HG03060 (cell line): ENCODE measurements at regions not wholly inside any gene's neighbourhood (a gene's known extent, or its start where the extent isn't known, plus 50 kb on each side); places are given as distances from the start of the nearest gene placed in this dataset.

Source experiments
- ATAC-seq: cut with Tn5 transposase; IDR thresholded peaks from one replicate; pipeline ENCODE4 v1.9.1; 2021; ENCODE audit warnings: low read depth, moderate number of reproducible peaks; ENCODE audit not compliant: unreplicated experiment

DNA sequence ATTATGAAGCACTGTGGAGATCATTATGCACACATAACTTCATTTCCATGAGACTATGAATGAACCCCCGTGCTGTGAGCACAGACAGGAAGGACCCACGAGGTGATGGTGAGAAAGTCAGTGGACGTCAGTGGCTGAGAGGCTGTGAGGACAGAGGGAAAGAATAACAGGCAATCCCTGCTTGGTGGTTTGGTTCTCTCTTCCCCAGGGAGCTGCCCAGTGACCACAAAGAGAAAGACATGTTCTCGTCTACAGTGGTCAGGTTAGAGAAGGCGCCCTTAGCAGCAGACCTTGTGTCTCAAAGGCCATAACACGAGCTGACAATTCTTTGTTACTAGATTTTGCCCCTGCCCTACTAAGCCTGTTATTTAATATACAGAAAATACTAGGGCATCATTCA is 609.2 kb downstream of the TOX3 start:
- no peak for ATAC-seq

DNA sequence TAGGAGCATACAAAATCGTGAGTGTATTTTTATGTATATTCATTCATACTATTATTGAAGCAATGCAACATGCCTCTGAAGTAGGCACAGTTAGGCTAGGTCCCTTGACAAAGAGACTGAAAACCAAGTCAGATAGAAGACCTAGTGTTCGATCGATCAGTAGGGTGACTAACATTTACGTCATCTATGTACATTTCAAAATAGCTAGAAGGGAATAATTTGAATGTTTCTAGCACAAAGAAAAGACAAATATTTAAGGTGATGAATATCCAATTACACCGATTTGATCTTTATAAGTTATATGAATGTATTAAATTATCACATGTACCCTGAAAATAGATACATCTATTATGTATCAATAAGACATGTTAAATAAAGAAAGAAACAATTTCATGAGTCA is 610.1 kb downstream of the TOX3 start:
- no peak for ATAC-seq

DNA sequence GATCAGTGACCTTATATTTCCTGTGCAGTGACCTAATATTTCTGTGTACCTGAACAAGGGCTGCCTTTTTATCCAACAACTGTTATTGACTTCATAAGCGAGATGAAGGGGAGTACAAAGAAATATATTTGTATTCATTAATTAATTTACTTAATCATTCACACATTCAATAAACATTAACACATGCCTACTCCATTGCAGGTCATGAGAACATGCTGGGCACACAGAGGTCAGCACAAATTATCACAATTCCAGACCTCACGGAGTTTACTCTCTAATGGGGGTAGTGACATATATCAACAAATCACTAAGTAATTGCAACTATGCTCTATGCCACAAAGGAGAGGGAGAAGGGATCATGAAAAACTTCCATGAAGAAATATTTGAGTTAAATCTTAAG is 614.6 kb downstream of the TOX3 start:
- ATAC-seq = no peak

DNA sequence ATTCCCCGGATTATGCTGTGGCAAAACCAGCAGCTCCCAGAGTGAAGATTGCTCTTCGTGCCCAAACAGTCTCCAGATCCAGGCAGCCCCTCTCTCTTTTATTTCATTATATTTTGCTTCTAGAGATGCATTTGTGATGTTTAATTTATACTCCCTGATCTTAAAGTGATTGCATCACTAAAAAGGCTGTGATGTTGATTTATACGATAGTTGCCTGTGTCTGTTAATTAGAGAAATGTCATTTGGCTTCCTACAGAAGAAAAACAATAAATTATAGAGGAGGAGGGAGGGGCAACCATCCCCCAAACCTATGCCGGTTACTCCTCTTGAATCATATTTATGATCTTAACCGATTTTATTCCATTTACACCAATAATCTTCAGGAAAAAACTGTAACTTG is 615.3 kb downstream of the TOX3 start:
- no peak for ATAC-seq

DNA sequence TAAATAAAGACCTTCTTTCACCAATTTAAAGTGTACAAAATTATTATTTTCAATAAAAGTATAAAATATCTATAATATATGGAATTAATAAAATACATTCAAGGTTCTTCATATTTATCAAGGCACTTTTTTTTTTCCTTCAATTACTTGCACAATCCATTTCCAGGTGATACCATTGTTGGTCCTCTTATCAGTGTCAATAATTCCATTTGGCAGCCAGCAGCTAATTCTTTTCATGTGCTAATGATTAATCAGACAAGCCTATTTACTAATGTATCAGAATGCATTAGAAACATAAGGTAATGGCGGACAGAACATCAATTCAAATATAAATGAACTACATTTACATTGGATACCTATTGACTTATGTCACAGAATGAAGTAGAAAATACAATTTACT is 622.2 kb downstream of the TOX3 start:
- ATAC-seq = no peak

DNA sequence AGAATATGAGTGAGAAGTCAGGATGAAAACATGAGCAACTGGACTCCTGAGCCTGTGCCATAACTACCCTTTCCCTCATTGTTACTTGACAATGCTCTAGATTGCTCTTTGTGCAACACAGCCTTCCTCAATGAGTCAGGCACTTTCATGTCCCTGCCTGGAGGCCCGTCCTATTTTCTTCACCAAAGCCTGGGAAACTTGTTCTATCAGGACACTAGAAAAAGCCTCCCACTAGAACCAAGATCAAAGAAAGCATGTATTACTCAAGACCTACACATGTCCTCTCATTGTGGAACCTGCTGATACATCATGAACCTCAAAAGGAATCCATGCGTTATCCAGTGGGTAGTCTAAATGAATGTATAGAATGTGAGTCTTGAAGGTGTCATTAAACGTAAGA is 624.5 kb downstream of the TOX3 start:
- ATAC-seq = no peak

DNA sequence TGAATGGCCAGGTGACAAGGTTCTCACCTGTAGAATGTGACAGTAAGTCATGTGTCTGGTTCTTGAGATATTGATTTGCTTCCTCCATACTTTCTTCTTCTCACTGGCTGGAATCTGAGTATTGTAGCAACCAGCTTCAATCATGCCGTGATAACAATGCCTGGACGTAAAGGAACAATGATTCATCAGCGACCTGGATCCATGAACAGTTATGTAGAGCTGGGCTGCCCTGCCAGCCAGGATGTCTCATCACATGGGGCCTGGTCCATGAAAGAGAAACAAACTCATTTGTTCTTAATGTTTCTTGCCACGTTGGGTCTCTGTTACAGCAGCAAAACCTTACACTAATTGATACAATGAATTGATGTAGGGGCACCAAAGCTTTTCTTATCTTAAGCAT is 627.2 kb downstream of the TOX3 start:
- ATAC-seq = no peak

DNA sequence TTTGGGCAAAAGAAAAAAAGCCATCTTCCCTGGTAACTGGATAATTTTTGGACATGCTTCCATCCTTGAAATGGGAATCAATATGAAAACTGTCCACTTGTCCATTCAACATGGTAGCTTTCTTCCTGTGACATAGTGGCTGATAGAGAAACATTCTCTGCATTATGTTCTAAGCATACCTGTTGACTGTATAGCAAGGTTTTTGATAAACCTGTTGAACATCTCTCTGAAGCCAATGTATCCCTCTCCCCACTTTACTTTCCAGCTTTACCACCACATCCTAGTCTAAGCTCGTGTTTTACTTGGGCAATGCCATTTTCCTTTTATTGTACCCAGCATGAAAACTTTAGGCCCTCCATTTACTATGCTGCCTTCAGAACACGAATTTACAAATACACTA is 630.1 kb downstream of the TOX3 start:
- ATAC-seq = no peak

DNA sequence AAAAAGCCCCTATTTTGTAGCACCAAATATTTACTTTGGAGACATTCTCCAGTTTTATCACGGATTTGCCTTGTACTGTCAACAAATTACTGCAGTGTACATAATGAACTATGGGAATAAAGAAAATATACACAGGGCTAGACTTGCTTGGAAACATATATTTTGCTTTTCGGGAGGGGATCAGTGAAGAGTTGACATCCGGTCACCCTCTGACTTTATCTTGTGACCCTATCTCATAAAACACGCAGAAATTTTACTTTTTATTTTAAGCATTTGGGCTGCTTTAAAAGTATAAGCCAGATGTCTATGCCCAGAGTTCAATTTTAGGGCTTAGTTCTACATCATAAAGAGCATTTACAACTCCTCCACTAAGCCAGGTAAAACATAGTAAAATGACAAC is 630.7 kb downstream of the TOX3 start:
- ATAC-seq = no peak

DNA sequence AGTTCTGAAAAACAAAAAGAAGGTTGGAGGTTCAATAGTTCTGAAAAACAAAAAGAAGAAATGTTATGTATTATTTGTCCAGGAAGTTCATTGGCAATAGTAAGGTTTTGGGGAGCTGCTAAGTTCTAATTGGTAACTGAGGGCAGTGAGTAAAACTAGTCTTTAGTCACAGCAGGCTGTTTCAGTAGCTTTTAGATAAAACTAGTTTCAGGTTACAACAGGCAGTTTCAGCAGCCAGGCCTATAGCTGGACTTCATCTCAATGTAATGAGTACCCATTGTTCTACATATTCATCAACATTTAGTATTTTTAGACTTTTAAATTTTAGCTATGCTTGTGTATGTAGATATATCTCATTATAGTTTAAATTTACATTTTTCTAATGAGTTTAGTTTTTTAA is 639.3 kb downstream of the TOX3 start:
- no peak for ATAC-seq

DNA sequence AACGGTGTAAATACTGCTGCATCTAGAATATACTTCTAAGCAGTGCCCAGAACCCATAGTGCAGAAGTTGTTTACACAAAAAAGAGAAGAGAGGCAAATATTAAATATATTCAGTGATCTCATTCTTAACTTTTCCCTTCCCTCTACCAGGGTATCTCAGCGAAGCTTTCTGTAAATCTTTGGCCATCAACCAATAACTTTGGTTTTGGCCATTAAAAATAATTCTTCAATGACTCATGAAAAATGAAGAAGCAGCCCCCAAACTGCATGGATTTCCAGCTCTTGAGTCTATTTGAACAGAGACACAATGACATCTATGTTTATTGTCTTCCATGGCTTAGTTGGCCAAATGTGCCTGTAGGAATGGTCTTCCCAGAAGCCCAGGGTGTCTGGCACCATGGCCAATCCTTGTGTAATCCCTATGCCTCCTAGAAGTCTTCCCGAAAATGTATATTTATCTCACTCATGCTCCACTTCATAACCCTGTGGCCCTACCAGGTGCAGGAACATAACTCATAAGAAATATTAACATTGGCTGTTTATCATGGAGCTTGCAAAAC is 646.6 kb downstream of the TOX3 start:
- ATAC-seq = no peak

DNA sequence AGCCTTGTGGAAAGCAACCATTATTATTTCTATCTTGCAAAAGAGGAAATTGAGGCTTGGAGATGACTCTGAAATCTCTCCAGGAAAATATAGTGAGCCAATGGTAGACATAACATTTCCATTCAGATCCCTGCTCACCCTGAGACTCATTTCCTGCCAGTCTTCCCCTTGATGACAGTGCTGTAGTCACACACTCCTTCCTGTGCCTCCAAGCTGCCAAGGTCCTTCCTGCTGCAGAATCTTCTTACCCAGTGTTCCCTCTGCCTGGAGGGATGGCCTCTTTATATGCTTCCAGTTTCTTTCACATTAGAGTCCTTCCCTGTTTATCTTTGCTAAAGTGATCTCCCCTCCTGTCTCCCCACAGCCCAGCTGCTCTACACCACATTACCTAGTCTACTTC is 648.1 kb downstream of the TOX3 start:
- no peak for ATAC-seq

DNA sequence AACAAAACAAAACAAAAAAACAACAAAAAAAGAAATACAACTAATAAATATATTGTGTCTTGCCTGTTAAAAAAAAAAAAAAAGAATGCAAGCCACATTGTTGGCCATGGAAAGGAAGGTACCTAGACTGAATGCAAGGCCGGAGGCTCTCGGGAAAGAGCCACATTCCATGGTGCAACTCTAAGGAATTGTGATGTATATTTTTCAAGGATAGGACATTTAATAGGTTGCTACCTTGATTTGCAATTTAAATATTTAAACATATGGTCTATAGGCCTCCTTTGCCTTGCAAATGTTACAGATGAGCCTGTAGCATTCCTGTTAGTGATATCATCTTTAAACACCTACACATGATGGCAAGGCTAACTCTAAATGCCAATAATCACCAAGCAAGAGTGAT is 650.9 kb downstream of the TOX3 start:
- ATAC-seq = no peak

DNA sequence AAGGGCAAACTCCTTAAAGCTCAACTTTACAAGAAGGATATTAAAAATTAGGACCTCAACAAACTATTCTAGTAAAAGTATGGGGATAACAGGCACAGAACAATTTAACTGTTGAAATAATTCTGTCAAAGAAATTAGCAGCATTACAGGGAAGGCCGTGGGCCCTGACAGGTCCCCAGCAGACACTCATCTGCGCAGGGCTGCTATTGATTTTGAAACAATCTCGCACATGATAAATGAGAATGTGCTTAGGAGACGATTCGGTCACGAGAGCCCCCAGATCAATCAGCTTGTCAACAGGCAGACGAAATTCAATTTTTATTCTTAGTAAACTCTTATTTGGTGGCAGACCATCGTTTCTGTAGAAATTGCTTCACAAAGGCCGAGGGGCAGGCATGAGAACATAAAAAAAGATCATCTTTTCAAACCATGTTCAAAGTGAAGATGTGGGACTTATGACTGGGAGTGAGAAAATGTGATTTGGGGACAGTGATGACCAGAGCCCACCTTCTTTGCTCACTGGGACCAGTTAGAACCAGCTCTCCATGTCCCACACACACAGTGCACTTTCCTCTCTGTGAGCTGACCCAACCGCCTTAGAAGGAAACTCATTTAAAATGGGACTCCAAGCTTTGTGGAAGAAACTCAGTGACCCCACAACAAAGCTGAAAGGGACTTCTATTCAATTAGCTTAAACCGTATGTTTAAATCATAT is 654.5 kb downstream of the TOX3 start:
- ATAC-seq = no peak

DNA sequence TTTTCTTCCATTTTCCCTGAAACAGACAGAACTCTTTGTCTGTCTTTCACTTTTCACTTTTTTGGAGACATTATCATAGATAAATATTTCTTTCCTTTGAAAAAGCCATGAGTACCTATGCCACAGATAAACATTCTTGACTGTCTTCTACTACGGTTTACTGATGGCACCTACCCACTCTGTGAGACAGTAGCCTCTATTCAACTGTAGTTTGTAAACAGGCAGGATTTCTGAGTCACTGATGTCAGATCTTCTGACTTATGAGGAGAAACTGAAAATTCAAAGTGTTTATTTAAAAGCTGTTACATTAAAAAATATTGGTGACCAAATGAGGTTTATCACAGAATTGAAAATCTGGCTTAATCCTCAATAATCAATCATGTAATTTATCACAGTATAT is 658.4 kb downstream of the TOX3 start:
- ATAC-seq = no peak

DNA sequence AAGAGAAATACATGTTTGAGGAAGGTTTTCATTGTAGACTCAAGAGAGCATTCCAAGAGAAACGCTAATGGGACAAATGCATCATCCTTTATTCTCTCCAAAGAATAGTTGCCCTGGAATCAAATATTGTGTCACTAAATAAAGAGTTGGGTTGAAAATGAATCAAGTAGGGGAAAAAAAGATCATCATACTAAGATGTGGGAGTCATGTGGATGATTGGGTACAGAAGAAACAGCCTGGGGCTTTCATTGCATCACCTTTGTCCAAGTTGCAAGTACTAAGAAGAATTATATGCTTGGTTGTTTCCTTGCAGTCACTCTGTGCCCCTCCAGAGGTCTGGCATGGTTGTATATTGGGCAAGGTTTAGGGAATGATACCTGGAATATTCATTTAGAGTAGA is 658.9 kb downstream of the TOX3 start:
- ATAC-seq = no peak

DNA sequence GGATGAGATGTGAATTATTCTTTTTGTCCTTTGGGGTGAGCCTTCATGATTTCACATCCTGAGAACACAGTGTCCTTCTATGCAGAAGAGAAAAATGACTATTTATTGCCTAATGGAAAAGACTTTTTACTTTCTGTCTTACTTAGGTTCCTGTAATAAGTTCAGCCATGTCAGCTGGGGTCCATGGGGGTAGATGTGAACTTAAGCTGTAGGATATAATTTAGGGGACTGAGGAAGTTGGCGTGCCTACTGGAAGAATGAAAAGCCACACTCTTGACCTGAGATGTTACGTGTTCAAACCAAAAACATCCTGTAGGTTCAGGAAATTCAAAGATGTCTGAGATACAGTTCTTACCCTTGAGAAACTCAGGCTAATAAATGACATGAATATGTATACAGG is 660.5 kb downstream of the TOX3 start:
- no peak for ATAC-seq

DNA sequence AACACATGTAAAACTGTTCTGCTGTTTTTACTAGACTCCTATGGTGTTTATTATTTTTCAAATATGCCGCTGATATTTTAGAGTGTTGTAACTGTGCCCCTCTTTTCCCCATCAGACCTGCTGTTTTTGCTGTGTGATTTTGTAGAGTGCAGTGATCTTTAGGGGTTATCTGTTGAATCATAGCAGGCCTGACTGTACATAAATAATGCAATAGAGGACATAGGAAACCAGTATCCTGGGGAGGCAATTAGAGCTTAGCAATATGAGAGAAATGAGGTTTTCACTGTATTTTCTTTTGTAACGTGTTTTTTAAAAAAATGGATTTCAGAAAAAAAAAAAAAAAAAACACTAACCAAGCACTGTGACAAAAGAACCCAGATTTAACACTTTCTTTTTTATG is 662.2 kb downstream of the TOX3 start:
- ATAC-seq = no peak

DNA sequence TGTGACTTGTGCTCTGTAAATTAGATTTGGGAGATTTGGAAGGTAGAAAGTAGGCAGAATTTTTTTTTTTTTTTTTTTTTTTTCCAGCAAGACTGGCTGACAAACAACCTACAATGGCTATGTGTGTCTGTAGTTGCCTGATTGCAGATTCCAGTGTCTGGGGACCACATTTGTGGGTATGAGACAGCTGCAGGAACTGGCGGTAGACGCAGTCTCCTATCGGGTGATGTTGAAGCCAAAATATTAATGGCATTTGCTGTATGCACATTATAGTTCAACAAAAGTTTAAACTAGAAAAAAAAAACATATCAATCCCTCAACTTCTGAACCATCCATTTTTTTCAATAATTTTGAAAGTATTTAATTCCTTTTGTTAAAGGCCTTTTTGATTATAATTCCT is 665.2 kb downstream of the TOX3 start:
- no peak for ATAC-seq

DNA sequence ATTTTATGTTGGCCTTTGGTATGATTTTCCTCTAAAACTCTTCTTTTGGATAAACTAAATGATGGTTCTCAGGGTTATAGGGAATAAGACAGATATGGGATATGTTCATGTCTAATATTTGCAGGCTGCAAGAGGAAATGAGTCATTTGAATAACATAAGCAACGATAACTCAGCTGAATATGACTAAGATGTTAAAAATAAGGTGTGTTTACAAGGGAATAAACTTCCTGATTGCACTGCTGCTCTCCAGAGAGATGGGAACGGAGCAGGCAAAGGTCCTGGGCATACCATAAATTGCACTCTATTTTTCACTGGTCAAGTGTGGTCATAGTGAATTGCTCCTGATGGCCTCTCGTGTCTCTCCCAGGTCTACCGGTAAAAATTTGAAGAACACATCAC is 666.2 kb downstream of the TOX3 start:
- no peak for ATAC-seq

DNA sequence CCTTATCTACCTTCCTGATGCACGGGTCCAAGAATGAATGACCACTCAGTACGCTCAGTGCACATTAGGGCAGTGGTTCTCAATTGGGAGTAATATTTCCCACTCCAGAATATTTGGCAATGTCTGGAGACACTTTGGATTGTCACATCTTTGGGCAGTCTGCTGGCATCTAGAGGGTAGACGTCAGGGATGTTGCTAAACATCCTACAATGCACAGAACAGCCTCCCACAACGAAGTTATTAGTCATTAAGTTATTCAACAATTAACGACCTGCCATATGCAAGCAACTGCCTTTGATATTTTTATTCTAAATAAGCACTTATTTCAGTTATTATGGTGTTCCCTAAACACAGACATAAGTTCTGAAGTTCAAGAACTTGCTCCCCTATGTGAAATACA is 669.3 kb downstream of the TOX3 start:
- no peak for ATAC-seq

DNA sequence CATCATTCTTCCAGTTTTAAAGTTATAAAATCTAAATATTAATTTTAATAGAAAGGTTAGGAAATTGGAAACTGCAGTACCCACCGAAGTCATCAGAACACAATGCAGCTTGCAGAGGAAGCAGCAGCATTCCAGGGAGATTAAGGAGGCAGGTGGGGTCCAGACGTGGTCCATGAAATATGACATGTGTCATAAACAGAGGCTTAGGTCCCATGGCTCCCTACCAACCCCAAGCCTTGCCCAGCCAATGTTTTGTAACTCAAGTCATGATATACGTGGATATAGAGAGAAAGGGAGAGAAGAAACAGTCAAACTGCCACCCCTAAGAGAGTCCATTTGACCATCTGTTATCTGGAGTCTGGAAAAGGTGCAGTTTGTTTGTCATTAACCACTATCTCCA is 670.0 kb downstream of the TOX3 start:
- ATAC-seq = no peak

DNA sequence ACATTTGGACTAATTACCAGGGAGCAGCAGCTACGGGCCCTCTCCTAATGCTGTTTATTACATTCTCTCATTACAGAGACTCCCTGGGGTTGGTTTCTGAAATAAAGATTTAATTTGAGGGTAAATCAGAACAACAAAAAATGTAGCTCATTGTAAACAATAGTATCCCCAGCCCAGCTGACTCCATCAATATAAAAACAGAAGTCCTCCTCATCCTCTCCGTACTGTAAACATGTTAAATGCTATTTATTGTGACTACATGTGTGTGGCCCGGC is 670.4 kb downstream of the TOX3 start:
- ATAC-seq = no peak
